ENCODE measurements at regions not wholly inside any gene's neighbourhood (a gene's known extent, or its start where the extent isn't known, plus 50 kb on each side); places are given as distances from the start of the nearest gene placed in this dataset.

DNA sequence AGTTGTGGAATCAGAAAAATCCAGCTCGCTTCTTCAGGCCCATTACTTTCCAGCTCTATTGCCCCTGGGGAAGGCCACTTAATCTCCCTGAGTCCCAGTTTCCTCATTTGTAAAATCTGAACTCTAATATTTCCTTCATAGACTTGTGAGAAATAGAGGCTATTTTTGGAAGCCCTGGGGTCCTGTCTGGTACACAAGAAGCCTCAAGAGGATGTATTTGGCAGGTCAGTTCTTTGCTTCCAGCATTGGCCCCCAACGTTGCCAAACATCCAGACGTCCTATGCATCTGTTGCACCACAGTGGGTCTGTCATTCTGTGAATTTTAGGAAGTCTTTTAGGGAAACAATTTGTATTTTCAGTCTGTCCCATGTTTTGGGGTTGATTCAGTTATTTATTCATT, 525.9 kb downstream of the EBF1 start:
- Histone ChIP-seq H3K4me3 (ENCODE audit: control insufficient read depth in 2 of 3, extremely low read depth in 1 of 3, insufficient read depth in 2 of 3, low read depth in 1 of 3, low read length in 3 of 3) (no peak overlapping the region), H3K9ac (ENCODE audit: control insufficient read depth, extremely low read depth, insufficient read depth, low read length) (no peak overlapping the region), H3K27me3 (ENCODE audit: control insufficient read depth, extremely low read depth, insufficient read depth, low read length) (no peaks in the 10 kb centered on the region), H3K36me3 (ENCODE audit: control insufficient read depth in 2 of 2, extremely low read depth in 1 of 2, insufficient read depth in 2 of 2, low read length in 2 of 2) (no peaks in the 10 kb centered on the region), H3K4me2 (ENCODE audit: control insufficient read depth, extremely low read depth, insufficient read depth, low read depth, low read length) (no peak overlapping the region), H3K9me1 (ENCODE audit: control insufficient read depth, extremely low read depth, insufficient read depth, low read length) (no peaks in the 10 kb centered on the region), H3K4me1 (ENCODE audit: control insufficient read depth, extremely low read depth, insufficient read depth, low read length) (no peaks in the 10 kb centered on the region), H3K9me3 (ENCODE audit: control insufficient read depth, low read depth, low read length) (no peaks in the 10 kb centered on the region), H2AFZ (ENCODE audit: control insufficient read depth, low read length) (no peak overlapping the region), H3K79me2 (ENCODE audit: control insufficient read depth, insufficient read depth, low read length) (no peaks in the 10 kb centered on the region), H4K20me1 (ENCODE audit: control insufficient read depth, extremely low read depth, insufficient read depth, low read length) (no peaks in the 10 kb centered on the region), H3K27ac (ENCODE audit: control insufficient read depth, insufficient read depth, low read length) (no peak overlapping the region)
- DNase-seq (ENCODE audit: low read depth, low spot score) (no peak), FAIRE-seq (no peak)
- no peak for TF ChIP-seq EZH2 (IDR thresholded peaks at IDR 0.05; ENCODE audit: low read length)
- TF ChIP-seq, protein P1, sequence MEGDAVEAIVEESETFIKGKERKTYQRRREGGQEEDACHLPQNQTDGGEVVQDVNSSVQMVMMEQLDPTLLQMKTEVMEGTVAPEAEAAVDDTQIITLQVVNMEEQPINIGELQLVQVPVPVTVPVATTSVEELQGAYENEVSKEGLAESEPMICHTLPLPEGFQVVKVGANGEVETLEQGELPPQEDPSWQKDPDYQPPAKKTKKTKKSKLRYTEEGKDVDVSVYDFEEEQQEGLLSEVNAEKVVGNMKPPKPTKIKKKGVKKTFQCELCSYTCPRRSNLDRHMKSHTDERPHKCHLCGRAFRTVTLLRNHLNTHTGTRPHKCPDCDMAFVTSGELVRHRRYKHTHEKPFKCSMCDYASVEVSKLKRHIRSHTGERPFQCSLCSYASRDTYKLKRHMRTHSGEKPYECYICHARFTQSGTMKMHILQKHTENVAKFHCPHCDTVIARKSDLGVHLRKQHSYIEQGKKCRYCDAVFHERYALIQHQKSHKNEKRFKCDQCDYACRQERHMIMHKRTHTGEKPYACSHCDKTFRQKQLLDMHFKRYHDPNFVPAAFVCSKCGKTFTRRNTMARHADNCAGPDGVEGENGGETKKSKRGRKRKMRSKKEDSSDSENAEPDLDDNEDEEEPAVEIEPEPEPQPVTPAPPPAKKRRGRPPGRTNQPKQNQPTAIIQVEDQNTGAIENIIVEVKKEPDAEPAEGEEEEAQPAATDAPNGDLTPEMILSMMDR (optimal IDR thresholded peaks at IDR 0.05 in 1 of 3, IDR thresholded peaks at IDR 0.05 in 1 of 3, conservative IDR thresholded peaks at IDR 0.05 in 1 of 3; ENCODE audit: extremely low read depth in 1 of 3, insufficient read depth in 2 of 3, low read length in 3 of 3): no peak
- dilution Hi-C loops (cut with MboI; ENCODE audit: extremely low pct_ligation_motif_present, low sequenced_read_pairs): no loop called here

DNA sequence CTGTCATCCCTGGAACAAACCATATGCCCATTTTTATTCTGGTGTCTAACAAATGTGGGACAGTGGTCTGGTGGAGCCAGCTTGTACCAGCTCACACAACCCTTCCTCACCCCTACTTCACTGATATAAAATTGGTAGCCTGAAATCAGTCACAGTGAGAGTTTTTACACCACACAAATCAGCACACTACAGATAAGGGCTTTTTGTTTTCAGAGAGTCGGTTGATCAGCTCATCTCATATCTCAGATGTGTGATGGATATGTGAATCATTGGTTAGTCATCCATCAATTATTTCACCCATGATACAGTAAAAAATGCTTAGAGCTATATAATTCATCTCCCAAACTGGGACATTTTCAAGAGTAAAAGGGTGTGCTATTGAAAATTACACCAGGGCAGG, 529.2 kb downstream of the EBF1 start:
- dilution Hi-C loops (cut with MboI; ENCODE audit: extremely low pct_ligation_motif_present, low sequenced_read_pairs): no loop called here
- no peak for FAIRE-seq

More for the DNA sequence above, 529.2 kb downstream of the EBF1 start:
- H3K4me2 ChIP-seq (ENCODE audit: control insufficient read depth, extremely low read depth, insufficient read depth, low read depth, low read length): no peak overlapping the region
- H3K27ac ChIP-seq (ENCODE audit: control insufficient read depth, insufficient read depth, low read length): no peak overlapping the region
- no peaks in the 10 kb centered on the region for H3K9me3 ChIP-seq (ENCODE audit: control insufficient read depth, low read depth, low read length)
- H2AFZ ChIP-seq (ENCODE audit: control insufficient read depth, low read length): no peak overlapping the region
- H3K79me2 ChIP-seq (ENCODE audit: control insufficient read depth, insufficient read depth, low read length): no peaks in the 10 kb centered on the region
- no peak for TF ChIP-seq EZH2 (IDR thresholded peaks at IDR 0.05; ENCODE audit: low read length)
- TF ChIP-seq, protein P1 (optimal IDR thresholded peaks at IDR 0.05 in 1 of 3, IDR thresholded peaks at IDR 0.05 in 1 of 3, conservative IDR thresholded peaks at IDR 0.05 in 1 of 3; ENCODE audit: extremely low read depth in 1 of 3, insufficient read depth in 2 of 3, low read length in 3 of 3): no peak
- no peaks in the 10 kb centered on the region for H4K20me1 ChIP-seq (ENCODE audit: control insufficient read depth, extremely low read depth, insufficient read depth, low read length)
- H3K36me3 ChIP-seq (ENCODE audit: control insufficient read depth in 2 of 2, extremely low read depth in 1 of 2, insufficient read depth in 2 of 2, low read length in 2 of 2): no peaks in the 10 kb centered on the region
- H3K9ac ChIP-seq (ENCODE audit: control insufficient read depth, extremely low read depth, insufficient read depth, low read length): no peak overlapping the region
- no peaks in the 10 kb centered on the region for H3K4me1 ChIP-seq (ENCODE audit: control insufficient read depth, extremely low read depth, insufficient read depth, low read length)
- no peaks in the 10 kb centered on the region for H3K9me1 ChIP-seq (ENCODE audit: control insufficient read depth, extremely low read depth, insufficient read depth, low read length)
- H3K4me3 ChIP-seq (ENCODE audit: control insufficient read depth in 2 of 3, extremely low read depth in 1 of 3, insufficient read depth in 2 of 3, low read depth in 1 of 3, low read length in 3 of 3): no peak overlapping the region
- H3K27me3 ChIP-seq (ENCODE audit: control insufficient read depth, extremely low read depth, insufficient read depth, low read length): no peaks in the 10 kb centered on the region
- DNase-seq (ENCODE audit: low read depth, low spot score): no peak

All from keratinocyte (primary cell).